GF-D8 (cell line): ENCODE measurements at regions not wholly inside any gene's neighbourhood (a gene's known extent, or its start where the extent isn't known, plus 50 kb on each side); places are given as distances from the start of the nearest gene placed in this dataset.
"Not testable (repeated sequence)": the region's sequence is repeated elsewhere in the genome, so short reads cannot be mapped to it uniquely, and the experiment has no call there.

Source experiments
- DNase-seq: peaks from one replicate; lab custom pipeline; 2025; lab: John Stamatoyannopoulos, UW

- DNase-seq, result no peak
Observed at GRCh38 chr1:30186586-30186985, 536.8 kb downstream of the MATN1 start.

DNA sequence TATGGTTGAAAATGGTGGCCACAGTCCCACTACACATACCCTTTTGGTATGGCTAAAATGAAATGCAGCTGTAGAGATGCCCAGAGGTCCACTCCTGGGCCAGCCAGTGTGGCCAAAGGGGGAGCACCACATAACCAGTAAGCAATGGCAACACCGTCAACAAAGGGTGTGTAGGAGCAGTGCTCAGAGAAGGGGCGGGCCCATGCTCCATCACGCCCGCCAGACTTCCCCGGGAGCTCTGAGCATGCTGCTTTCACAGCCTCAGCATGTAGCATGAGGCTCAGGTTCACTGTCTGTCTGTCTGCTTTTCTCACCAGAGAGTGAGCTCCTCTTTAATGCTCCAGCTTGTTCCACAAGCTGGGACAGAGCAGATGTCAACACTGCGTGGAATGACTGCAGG is 537.6 kb downstream of the MATN1 start:
- no peak for DNase-seq

DNA sequence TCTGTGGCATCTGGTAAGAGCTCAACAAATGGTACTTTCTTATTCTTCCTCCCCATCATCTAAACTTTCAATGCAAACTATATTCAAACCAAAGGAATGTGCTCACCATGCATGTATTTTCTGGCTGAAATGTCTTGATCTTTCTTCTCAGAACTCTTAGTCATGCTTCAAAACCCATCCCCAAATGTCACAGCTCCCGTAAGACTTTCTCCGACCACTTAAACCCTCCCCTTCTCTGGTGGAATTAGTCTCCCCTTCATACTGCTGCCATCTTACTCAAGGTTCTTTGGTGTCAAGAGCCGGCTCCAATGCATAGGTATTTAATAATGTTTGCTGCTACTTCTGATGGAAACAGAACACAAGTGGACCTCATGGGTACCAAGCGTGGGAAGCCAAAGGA is 538.1 kb downstream of the MATN1 start:
- no peak for DNase-seq

DNA sequence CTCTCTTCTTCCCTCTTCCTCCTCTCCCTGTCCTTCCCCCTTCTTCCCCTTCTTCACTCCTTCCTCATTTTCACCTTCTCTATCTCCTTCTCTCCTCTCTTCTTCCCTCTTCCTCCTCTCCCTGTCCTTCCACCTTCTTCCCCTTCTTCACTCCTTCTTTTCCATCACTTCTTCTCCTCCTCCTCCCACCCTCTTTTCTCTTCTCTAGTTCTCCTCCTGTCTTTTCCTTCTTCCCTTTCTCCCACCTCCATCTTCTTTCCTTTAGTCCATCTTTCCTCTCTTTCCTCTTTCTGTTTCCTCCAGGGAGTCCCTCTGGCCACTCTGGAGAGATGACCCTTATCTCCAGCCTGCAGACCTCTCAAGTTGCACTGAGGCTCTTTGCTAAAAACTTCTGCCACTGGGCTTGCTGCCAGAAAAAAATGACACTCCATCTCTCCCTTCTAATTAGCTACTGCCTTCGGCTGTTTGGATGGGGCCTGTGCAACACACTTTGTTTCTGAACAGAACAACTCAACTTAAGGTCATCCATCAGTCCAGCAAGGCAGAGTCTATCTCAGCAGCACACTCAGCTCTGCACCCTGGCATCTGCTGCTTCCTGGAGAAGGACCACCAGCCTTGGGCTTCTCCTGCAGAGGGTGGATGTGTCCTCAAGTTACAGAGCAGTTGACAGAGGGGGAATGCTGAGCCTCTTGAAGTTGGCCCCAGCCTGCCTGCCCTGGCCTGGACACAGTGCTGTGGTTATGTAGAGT is 538.8 kb downstream of the MATN1 start:
- DNase-seq, result no peak

DNA sequence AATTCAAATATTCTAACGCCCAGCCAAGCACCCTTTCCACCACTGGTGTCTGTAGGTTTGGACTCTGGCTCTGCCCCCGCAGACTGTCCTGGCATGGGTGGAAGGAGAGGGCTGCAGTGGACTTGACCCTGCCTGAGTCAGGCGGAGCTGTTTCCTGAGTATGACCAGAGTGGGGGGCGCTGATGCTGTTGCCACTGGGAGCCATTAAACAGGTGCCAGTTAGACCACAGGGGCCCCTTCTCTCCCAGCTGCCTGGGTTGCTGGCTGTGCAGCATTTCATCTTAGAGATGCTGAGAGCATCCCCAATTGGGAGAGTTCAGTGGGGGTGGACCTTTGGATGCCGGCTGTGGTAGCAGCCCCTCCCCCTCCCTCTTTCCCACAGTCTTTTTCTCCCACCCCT is 539.5 kb downstream of the MATN1 start:
- DNase-seq, result no peak

- DNase-seq, result no peak
Observed at GRCh38 chr1:30183006-30183405, 540.4 kb downstream of the MATN1 start.

DNA sequence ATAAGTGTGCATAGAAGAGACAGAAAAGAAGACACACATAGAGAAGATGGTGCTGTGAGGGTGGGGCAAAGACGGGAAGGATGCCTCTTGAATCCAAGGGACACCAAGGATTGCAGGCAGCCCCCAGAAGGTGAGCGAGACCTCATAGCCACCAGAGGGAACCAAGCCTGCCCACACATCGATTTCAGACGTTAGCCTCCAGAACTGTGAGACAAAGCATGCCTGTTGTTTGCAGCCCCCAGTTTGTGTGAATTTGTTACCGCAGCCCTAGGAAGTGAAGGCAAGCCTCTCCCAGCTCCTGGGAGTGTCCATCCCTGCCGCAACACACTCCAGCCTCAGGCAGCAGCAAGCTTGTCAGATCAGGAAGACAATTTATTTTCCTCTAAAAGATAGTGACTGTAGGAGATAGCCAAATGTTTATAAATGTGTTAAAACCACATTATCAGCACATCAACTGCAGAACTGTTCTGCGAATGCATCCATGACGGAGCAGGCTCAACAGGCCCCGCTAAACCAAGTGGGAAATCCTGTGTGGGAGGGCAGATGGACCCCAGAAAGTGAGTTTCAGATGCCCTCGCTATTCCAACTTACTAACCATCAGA is 543.3 kb downstream of the MATN1 start:
- no peak for DNase-seq

DNA sequence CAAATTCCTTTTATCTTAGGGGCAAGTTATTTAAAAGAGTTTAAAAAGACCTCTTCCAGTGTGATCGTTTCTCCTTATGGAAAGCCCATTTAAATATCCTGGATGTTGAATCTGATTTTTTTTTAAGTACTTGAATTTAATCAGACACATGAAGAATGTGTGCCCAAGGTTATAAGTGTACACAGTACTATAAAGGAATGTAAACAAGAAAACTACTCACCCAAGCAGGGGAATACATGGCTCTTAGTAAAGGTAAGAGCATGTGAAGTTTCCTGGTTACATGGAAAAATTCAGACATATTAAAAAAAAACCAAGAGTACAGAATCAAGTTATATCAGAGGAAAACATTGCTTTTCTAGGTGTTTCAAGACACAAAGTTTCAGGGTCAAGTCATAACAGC is 546.9 kb downstream of the MATN1 start:
- DNase-seq, result no peak

- DNase-seq, result no peak
Observed at GRCh38 chr1:30174499-30174898, 548.9 kb downstream of the MATN1 start.

GRCh38 chr1:30173560-30173959 is 549.8 kb downstream of the MATN1 start:
- DNase-seq, result no peak

DNA sequence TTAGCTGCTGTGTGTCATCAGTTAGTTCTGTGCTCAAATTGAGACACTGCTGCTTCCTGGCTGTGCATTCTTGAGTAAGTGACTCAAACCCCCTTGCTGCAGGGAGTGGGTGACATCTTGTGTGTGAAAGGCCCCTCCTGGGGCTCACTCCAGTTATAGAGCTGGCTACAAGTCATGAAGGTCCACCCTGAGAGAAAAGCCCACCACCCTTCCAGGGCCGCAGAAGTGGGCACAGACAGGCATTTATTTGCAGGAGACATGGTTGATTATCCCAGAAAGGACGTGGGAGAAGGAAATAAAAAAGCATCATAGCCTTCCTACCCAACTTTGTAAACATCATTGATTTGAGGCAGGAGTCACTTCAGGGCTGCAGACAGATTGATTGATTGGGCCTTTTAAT is 550.6 kb downstream of the MATN1 start:
- DNase-seq, result no peak

DNA sequence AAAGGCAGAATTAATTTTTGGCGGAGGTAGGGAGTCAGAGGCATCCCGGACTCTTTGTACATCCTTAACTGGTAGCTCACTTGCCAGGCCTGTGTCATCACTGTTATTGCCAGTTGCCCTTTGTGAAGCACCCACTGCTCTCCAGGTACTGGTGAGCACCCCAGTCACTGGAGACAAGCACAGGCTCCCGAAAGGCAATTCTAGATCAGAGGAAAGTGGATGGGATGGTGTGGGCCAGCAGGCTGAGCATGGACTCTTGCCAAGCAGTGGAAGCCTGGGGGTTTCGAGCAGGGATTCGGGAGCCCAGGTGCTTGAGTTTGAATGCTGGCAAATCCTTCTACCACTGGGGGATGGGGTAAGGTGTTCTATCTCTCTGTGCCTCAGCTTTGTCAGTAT is 551.1 kb downstream of the MATN1 start:
- no peak for DNase-seq

DNA sequence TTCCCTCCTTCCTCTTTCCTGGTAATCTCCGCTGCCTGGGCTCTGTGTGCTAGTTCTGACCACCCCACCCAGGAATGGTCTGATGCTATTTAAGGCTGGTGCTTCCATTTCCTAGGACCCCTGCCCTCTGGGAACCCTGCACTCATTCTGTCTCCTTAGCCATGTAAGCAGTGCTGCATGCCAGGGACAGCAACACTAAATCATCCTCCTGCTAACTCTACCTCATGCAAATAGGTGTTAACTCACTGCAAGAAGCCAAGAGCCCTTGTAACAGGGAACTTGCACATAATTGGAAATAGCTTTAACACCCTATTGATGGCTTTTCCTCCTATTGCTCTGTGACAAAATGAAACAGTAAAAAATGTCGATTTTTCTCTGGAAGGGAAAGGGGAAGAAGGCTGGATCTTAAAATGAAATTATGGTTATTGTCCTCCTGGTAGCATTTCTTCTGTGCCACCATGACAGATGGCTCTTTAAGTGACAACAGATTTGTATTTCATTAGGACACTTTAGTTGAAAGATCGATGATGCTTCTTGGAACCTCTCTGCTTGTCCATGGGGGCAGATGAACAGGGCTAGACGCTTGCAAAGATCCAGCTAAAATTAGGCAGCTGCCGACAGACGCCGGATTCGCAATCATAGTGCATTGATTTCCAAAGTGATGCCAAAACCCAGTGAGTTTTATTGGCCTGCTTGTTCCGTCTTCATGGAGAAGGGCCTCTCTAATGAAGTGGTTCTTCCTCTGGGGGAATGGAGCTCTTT is 551.7 kb downstream of the MATN1 start:
- no peak for DNase-seq

DNA sequence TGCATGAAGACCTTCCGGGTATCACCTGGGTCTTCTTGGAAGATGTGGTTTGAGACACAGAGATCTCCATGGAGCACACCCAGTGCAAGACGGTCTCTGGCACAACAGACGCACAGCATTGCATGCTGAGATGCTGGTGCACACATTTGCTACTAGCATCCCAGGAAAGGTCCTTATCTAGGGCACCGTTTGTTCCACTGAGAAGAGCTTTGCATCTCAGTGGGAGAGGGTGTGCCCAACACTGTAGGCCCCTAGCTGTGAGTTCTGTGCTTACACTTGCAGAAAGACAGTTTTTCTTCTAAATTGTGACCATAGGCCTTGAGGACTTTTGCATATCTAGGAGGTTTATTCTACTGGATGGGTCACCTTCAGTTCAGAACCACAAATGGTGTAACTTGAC is 554.1 kb downstream of the MATN1 start:
- no peak for DNase-seq

DNA sequence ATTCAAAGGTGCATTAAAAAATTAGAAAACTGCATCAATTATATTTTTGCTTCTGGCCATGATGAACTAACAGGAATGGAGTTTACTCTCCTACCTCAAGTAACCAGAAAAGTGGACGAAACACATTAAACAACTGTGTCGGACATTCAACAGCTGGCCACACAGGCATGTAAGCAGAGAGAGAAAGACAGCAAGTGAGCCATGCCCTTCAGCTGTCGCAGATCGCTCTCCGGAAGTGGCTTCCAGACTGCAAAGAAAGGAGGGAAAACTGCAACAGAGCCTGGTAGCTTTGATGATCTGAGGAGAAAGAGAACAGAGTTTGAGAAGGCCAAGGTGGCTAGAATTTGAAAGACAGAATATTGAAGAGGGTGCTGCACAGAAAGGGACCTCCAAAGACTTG is 557.2 kb downstream of the MATN1 start:
- DNase-seq, result no peak

DNA sequence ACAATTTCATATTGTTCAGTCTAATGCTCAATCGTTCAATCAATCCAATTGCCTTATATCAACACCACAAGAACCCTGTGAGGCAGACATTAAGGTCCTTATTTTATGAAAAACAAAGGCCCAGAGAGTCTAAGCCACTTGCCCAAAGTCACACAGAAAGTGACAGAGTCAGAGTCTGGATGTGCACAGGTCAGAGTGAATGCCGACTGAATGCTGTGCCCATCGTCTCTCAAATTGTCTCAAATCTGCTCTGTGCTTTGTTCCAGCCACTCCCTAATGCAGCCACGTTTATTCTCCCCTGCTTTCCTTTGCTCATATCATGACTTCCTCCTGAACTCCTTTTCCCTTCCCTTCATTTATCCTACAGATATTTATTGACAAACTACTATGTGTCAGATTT is 558.3 kb downstream of the MATN1 start:
- DNase-seq, result no peak

DNA sequence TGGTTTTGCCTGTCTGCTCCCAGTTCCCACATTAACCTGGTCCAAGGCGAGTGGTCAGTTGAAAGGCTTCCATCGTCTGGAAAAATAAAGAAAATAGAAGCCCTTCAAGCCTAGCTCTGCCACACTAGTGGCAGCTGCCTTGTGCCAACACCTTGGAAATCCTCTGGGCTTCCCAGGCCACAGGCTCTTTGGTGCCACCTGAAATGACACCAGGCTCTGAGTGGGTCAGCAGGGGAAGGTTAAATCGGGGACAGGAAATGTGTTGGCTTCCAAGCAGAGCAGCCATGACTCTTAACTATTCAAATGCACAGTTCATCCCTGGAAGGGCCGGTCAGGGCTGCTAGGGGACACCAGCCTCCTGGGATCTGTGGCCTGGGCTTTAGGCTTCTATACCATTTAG is 558.7 kb downstream of the MATN1 start:
- DNase-seq, result no peak

GRCh38 chr1:30162565-30162964 is 560.8 kb downstream of the MATN1 start:
- no peak for DNase-seq

GRCh38 chr1:30161953-30162352 is 561.4 kb downstream of the MATN1 start:
- no peak for DNase-seq

- DNase-seq, result no peak
Observed at GRCh38 chr1:30160999-30161689, 562.2 kb downstream of the MATN1 start.

GRCh38 chr1:30159015-30159414 is 564.4 kb downstream of the MATN1 start:
- DNase-seq, result no peak

DNA sequence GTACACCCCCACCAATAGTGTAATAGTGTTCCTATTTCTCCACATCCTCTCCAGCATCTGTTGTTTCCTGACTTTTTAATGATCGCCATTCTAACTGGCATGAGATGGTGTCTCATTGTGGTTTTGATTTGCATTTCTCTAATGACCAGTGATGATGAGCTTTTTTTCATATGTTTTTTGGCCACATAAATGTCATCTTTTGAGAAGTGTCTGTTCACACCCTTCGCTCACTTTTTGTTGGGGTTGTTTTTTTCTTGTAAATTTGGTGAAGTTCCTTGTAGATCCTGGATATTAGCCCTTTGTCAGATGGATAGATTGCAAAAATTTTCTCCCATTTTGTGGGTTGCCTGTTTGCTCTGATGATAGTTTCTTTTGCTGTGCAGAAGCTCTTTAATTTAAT is 567.7 kb downstream of the MATN1 start:
- not testable (repeated sequence) for DNase-seq

DNA sequence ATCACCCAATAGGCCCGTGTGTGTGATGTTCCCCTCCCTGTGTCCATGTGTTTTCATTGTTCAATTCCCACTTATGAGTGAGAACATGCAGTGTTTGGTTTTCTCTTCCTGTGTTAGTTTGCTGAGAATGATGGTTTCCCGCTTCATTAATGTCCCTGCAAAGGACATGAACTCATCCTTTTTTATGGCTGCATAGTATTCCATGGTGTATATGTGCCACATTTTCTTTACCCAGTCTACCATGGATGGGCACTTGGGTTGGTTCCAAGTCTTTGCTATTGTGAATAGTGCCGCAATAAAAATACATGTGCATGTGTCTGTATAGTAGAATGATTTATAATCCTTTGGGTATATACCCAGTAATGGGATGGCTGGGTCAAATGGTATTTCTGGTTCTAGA is 568.1 kb downstream of the MATN1 start:
- not testable (repeated sequence) for DNase-seq
